IMR-90 (cell line): ENCODE measurements at regions not wholly inside any gene's neighbourhood (a gene's known extent, or its start where the extent isn't known, plus 50 kb on each side); places are given as distances from the start of the nearest gene placed in this dataset.
A peak's percentile ranks its signal among the peaks of the same experiment; 100 is the strongest.

Experiments
- ATAC-seq: fragments of 200-7000 bp; cut with Tn5 transposase; 2 replicates; pipeline ENCODE4 v1.9.1; 2020; ENCODE audit warnings: low read depth, mild to moderate bottlenecking, moderate library complexity
- BruUV-seq: library from RNA; stranded (reverse); fragments of 400-500 nt; replicated peaks from 2 replicates; lab custom pipeline; 2021; lab: Mats Ljungman, UMichigan
- CTCF ChIA-PET: fragments of 300-600 bp; formaldehyde crosslinking; extraction: SDS; loops from one replicate; lab custom pipeline; 2021; ENCODE audit warnings: antibody characterized with exemption; lab: Yijun Ruan, JAX
- POLR2A ChIA-PET: fragments of 300-600 bp; sonication (Branson Sonifier 250); formaldehyde crosslinking; loops from one replicate; lab custom pipeline; 2022; ENCODE audit warnings: antibody characterized with exemption; ENCODE audit not compliant: unreplicated experiment; lab: Charles Lee
- DNase-seq: peaks from one replicate; pipeline ENCODE4 v3.0.0; 2013
- H2AFZ ChIP-seq: replicated peaks from 2 replicates; pipeline ENCODE3; 2013; ENCODE audit warnings: low read length, mild to moderate bottlenecking; ENCODE audit not compliant: poor library complexity
- H2AK5ac ChIP-seq: 2 replicates; pipeline ENCODE4 v1.6.1; 2013; ENCODE audit warnings: low read depth, low read length, inconsistent platforms
- H2AK9ac ChIP-seq: replicated peaks from 2 replicates; pipeline ENCODE3; 2013; ENCODE audit warnings: mild to moderate bottlenecking, low read depth, low read length, moderate library complexity; ENCODE audit not compliant: poor library complexity
- H2BK120ac ChIP-seq: 2 replicates; pipeline ENCODE4 v1.6.1; 2013; ENCODE audit warnings: low read depth, low read length, inconsistent platforms
- H2BK15ac ChIP-seq: 3 replicates; pipeline ENCODE4 v1.6.1; 2013; ENCODE audit warnings: low read depth, low read length, inconsistent platforms
- H2BK20ac ChIP-seq: 2 replicates; pipeline ENCODE4 v1.6.1; 2013; ENCODE audit warnings: low read depth, mild to moderate bottlenecking, inconsistent platforms, low read length, moderate library complexity
- H2BK5ac ChIP-seq: 2 replicates; pipeline ENCODE4 v1.6.1; 2013; ENCODE audit warnings: mild to moderate bottlenecking, low read depth, low read length, inconsistent platforms; ENCODE audit not compliant: poor library complexity, severe bottlenecking
- H3K14ac ChIP-seq: replicated peaks from 2 replicates; pipeline ENCODE4 v1.6.1; 2013; ENCODE audit warnings: low read depth, low read length, inconsistent platforms
- H3K18ac ChIP-seq: 2 replicates; pipeline ENCODE4 v1.6.1; 2013; ENCODE audit warnings: low read depth, low read length, control low read depth
- H3K23ac ChIP-seq: 2 replicates; pipeline ENCODE4 v1.6.1; 2013; ENCODE audit warnings: low read depth, low read length, inconsistent platforms
- H3K27ac ChIP-seq: 2 replicates; pipeline ENCODE4 v1.5.1; 2013; ENCODE audit warnings: mild to moderate bottlenecking, control low read depth, low read length; ENCODE audit not compliant: insufficient read depth
- H3K27me3 ChIP-seq: 2 replicates; pipeline ENCODE4 v1.6.1; 2013; ENCODE audit warnings: low read length; ENCODE audit not compliant: control insufficient read depth, insufficient read depth
- H3K36me3 ChIP-seq: 2 replicates; pipeline ENCODE4 v1.6.1; 2013; ENCODE audit warnings: low read length, mixed read lengths; ENCODE audit not compliant: control insufficient read depth, insufficient read depth
- H3K4ac ChIP-seq: 2 replicates; pipeline ENCODE4 v1.6.1; 2013; ENCODE audit warnings: low read depth, low read length, inconsistent platforms
- H3K4me1 ChIP-seq: 2 replicates; pipeline ENCODE4 v1.6.1; 2013; ENCODE audit warnings: low read length, mixed read lengths; ENCODE audit not compliant: control insufficient read depth, insufficient read depth
- H3K4me2 ChIP-seq: 2 replicates; pipeline ENCODE4 v1.6.1; 2013; ENCODE audit warnings: low read depth, mild to moderate bottlenecking, control low read depth, low read length, moderate library complexity
- H3K4me3 ChIP-seq: 2 replicates; pipeline ENCODE4 v1.5.1; 2013; ENCODE audit warnings: low read depth, mild to moderate bottlenecking, control low read depth, low read length, moderate library complexity; ENCODE audit not compliant: insufficient read depth
- H3K56ac ChIP-seq: 2 replicates; pipeline ENCODE4 v1.6.1; 2013; ENCODE audit warnings: low read length, inconsistent platforms; ENCODE audit not compliant: insufficient read depth; ENCODE audit errors: extremely low read depth
- H3K79me1 ChIP-seq, 2 experiments: 2 replicates each; pipeline ENCODE4 v1.6.1; 2013; ENCODE audit warnings: low read length in 2 of 2, inconsistent platforms in 1 of 2, low read depth in 1 of 2
- H3K9ac ChIP-seq: 2 replicates; pipeline ENCODE4 v1.6.1; 2013; ENCODE audit warnings: low read depth, low read length, control low read depth
- H3K9me1 ChIP-seq: 2 replicates; pipeline ENCODE4 v1.6.1; 2013; ENCODE audit warnings: low read length, inconsistent platforms; ENCODE audit not compliant: insufficient read depth
- H3K9me3 ChIP-seq: 2 replicates; pipeline ENCODE4 v1.6.1; 2013; ENCODE audit warnings: low read length; ENCODE audit not compliant: control insufficient read depth, insufficient read depth
- H4K20me1 ChIP-seq: 2 replicates; pipeline ENCODE4 v1.6.1; 2013; ENCODE audit warnings: low read length, inconsistent platforms; ENCODE audit not compliant: insufficient read depth
- H4K5ac ChIP-seq: 2 replicates; pipeline ENCODE4 v1.6.1; 2013; ENCODE audit warnings: mild to moderate bottlenecking, low read depth, low read length, control low read depth
- H4K8ac ChIP-seq, 2 experiments: 2 replicates each; pipeline ENCODE4 v1.6.1; 2013; ENCODE audit warnings: low read depth in 2 of 2, low read length in 2 of 2, control low read depth in 1 of 2, inconsistent platforms in 1 of 2
- H4K91ac ChIP-seq: 2 replicates; pipeline ENCODE4 v1.6.1; 2013; ENCODE audit warnings: low read depth, low read length, inconsistent platforms; ENCODE audit not compliant: insufficient read depth
- NFE2L2 ChIP-seq: fragments of 150-350 bp; IDR thresholded peaks from 2 replicates; pipeline ENCODE4 v1.6.1; 2016; ENCODE audit warnings: low read depth, mild to moderate bottlenecking, low read length
- POLR2A ChIP-seq: IDR thresholded peaks from 2 replicates; pipeline ENCODE4 v1.6.1; 2012; ENCODE audit warnings: mild to moderate bottlenecking, low read depth, low read length
- RFX5 ChIP-seq: IDR thresholded peaks from 2 replicates; pipeline ENCODE4 v1.8.0; 2012; ENCODE audit warnings: low read depth, mild to moderate bottlenecking, low read length, moderate library complexity
- dilution Hi-C: fragments of 300-500 bp; cut with HindIII; formaldehyde crosslinking; loops from one replicate; pipeline ENCODE4 v1.14.3; 2018; ENCODE audit warnings: low sequenced_read_pairs; ENCODE audit not compliant: unreplicated experiment
- in situ Hi-C: fragments of 300-500 bp; cut with MboI; formaldehyde crosslinking; loops from 3 replicates; pipeline ENCODE4 v1.14.3; 2019; ENCODE audit warnings: low sequenced_read_pairs, inconsistent platforms, mixed read lengths
- intact Hi-C: fragments of 100-400 bp; cut with micrococcal nuclease; formaldehyde crosslinking; loops from 2 replicates; pipeline ENCODE4 v1.10.0; 2022

GRCh38 chr4:71275004-71275403 lies 63.8 kb upstream of the SLC4A4 start:
- Histone ChIP-seq H3K4ac (no peak overlapping the region), H2BK5ac (no peak overlapping the region), H3K4me1 (peaks cover 3% of the 10 kb centered on the region; the same call in 1 of the 2 replicates), H4K8ac (no peak overlapping the region), H2BK15ac (no peak overlapping the region), H3K23ac (no peak overlapping the region; the same call in 1 of the 2 replicates), H3K36me3 (peaks cover 6% of the 10 kb centered on the region; the same call in 1 of the 2 replicates), H2BK120ac (no peak overlapping the region), H3K9me1 (0 out of 2 replicates have a peak, but pooled peaks cover 3% of the 10 kb centered on the region), H3K27me3 (no peaks in the 10 kb centered on the region), H3K4me2 (no peak overlapping the region), H3K18ac (no peak overlapping the region), H3K4me3 (no peak overlapping the region), H2AK5ac (no peak overlapping the region), H2BK20ac (no peak overlapping the region), H3K14ac (0 out of 2 replicates have a peak overlapping the region, but pooled peaks have one; percentile 7), H4K20me1 (no peaks in the 10 kb centered on the region; the same call in 1 of the 2 replicates), H4K5ac (no peak overlapping the region), H2AFZ (no peak overlapping the region), H3K56ac (no peak overlapping the region), H3K9ac (no peak overlapping the region), H2AK9ac (no peak overlapping the region), H3K79me1 (peaks cover 33 to 55% of the 10 kb centered on the region in 2 experiments), H3K9me3 (no peaks in the 10 kb centered on the region), H4K91ac (no peak overlapping the region), H3K27ac (no peak overlapping the region)
- POLR2A ChIA-PET, result interaction anchor here (0.7 kb wide), 1 partner anchor 9 kb away, joined by 3 read pairs; no protein-coding TSS in a partner anchor
- DNase-seq (no peak), ATAC-seq (no peak)
- no TSS peak for BruUV-seq
- intact Hi-C loops (no loop called here), dilution Hi-C loops (no loop called here), in situ Hi-C loops (loop anchor here (10.0 kb wide), 1 partner anchor 440 kb away; no protein-coding TSS in a partner anchor)
- CTCF ChIA-PET, result no interaction called here
- no peak for TF ChIP-seq NFE2L2
- TF ChIP-seq RFX5, result no peak
- TF ChIP-seq POLR2A, result no peak
